ENCODE measurements at regions not wholly inside any gene's neighbourhood (a gene's known extent, or its start where the extent isn't known, plus 50 kb on each side); places are given as distances from the start of the nearest gene placed in this dataset.

GRCh38 chr13:32849369-32849768 lies 166.9 kb upstream of the KL start:
- no peaks in the 10 kb centered on the region for H3K27me3 ChIP-seq
- no peak for DNase-seq
- H3K27ac ChIP-seq: no peak overlapping the region
- no peaks in the 10 kb centered on the region for H3K36me3 ChIP-seq
- no peak overlapping the region for H3K4me3 ChIP-seq
- intact Hi-C loops (cut with DNase I): no loop called here
- no peak for TF ChIP-seq CTCF (IDR thresholded peaks at IDR 0.05)
- H3K9me3 ChIP-seq: no peaks in the 10 kb centered on the region
- no peaks in the 10 kb centered on the region for H3K4me1 ChIP-seq
- H3K9ac ChIP-seq (ENCODE audit: low read depth in 2 of 2, low read length in 2 of 2): no peak overlapping the region

- no peak for DNase-seq
- Histone ChIP-seq H3K4me1 (no peaks in the 10 kb centered on the region), H3K27ac (no peak overlapping the region), H3K27me3 (no peaks in the 10 kb centered on the region), H3K9me3 (no peaks in the 10 kb centered on the region), H3K36me3 (no peaks in the 10 kb centered on the region), H3K9ac (ENCODE audit: low read depth in 2 of 2, low read length in 2 of 2) (no peak overlapping the region), H3K4me3 (no peak overlapping the region)
- intact Hi-C loops (cut with DNase I): no loop called here
- no peak for TF ChIP-seq CTCF (IDR thresholded peaks at IDR 0.05)
Measured at GRCh38 chr13:32850316-32851052, 165.7 kb upstream of the KL start.

- no peak for TF ChIP-seq CTCF (IDR thresholded peaks at IDR 0.05)
- intact Hi-C loops (cut with DNase I): no loop called here
Measured at GRCh38 chr13:32851083-32852069, 164.8 kb upstream of the KL start.

GRCh38 chr13:32852526-32852925 lies 163.7 kb upstream of the KL start:
- H3K9ac ChIP-seq (ENCODE audit: low read depth in 2 of 2, low read length in 2 of 2): no peak overlapping the region
- H3K4me3 ChIP-seq: no peak overlapping the region
- H3K4me1 ChIP-seq: no peaks in the 10 kb centered on the region
- no peak for DNase-seq
- no peak overlapping the region for H3K27ac ChIP-seq
- H3K36me3 ChIP-seq: no peaks in the 10 kb centered on the region
- H3K9me3 ChIP-seq: no peaks in the 10 kb centered on the region
- intact Hi-C loops (cut with DNase I): no loop called here
- H3K27me3 ChIP-seq: no peaks in the 10 kb centered on the region
- no peak for TF ChIP-seq CTCF (IDR thresholded peaks at IDR 0.05)

More at GRCh38 chr13:32851083-32852069, 164.8 kb upstream of the KL start:
- no peaks in the 10 kb centered on the region for H3K9me3 ChIP-seq
- no peak for DNase-seq
- no peaks in the 10 kb centered on the region for H3K4me1 ChIP-seq
- H3K27ac ChIP-seq: no peak overlapping the region
- no peak overlapping the region for H3K4me3 ChIP-seq
- H3K36me3 ChIP-seq: no peaks in the 10 kb centered on the region
- H3K9ac ChIP-seq (ENCODE audit: low read depth in 2 of 2, low read length in 2 of 2): no peak overlapping the region
- no peaks in the 10 kb centered on the region for H3K27me3 ChIP-seq

GRCh38 chr13:32857077-32857476 lies 159.1 kb upstream of the KL start:
- no peak for TF ChIP-seq CTCF (IDR thresholded peaks at IDR 0.05)
- intact Hi-C loops (cut with DNase I): no loop called here

More at GRCh38 chr13:32857077-32857476, 159.1 kb upstream of the KL start:
- Histone ChIP-seq H3K4me1 (no peaks in the 10 kb centered on the region), H3K9ac (ENCODE audit: low read depth in 2 of 2, low read length in 2 of 2) (no peak overlapping the region), H3K27me3 (no peaks in the 10 kb centered on the region), H3K27ac (no peak overlapping the region), H3K9me3 (no peaks in the 10 kb centered on the region), H3K36me3 (no peaks in the 10 kb centered on the region), H3K4me3 (no peak overlapping the region)
- no peak for DNase-seq

Data from colonic mucosa (tissue), 4 donors.